GM18907 (cell line): ENCODE measurements at regions not wholly inside any gene's neighbourhood (a gene's known extent, or its start where the extent isn't known, plus 50 kb on each side); places are given as distances from the start of the nearest gene placed in this dataset.

Source experiments
- ATAC-seq: cut with Tn5 transposase; IDR thresholded peaks from one replicate; pipeline ENCODE4 v1.9.1; 2021; ENCODE audit warnings: mild to moderate bottlenecking, moderate library complexity; ENCODE audit not compliant: unreplicated experiment

DNA sequence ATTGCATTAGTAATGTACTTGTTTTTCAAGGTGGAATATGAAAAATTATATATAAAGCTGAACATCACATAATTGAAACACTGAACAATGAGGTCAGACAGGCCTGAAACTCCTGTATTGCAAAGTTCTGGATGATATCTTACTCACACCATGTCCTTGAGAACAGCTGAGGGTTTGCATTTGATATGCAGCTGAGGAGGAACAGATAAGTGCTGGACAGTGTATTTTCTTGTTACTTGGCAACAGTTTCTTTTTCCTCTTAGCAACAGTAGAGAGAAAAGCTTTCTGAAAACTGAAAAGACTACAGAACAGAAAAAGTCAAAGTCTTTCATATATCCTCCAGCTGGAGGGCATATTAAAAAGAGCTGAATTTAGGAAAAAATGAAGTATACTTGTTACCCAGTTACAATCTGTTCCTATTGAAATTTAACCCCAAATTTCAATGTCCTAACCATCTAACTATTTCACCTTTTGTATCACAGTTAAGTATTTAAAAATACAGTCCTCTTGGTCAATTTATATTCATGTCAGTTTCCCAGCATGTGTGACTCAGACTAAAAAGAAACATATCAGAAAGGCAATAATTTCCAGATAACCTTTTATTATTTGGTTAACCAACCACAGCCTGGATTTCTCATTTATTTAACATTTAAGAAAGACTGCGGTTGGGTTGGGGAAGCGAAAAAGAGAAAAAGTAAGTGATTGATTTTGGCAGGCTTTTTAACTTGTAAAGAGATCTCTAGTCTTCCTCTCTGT lies 733.0 kb upstream of the DPPA4 start:
- ATAC-seq, result no peak

DNA sequence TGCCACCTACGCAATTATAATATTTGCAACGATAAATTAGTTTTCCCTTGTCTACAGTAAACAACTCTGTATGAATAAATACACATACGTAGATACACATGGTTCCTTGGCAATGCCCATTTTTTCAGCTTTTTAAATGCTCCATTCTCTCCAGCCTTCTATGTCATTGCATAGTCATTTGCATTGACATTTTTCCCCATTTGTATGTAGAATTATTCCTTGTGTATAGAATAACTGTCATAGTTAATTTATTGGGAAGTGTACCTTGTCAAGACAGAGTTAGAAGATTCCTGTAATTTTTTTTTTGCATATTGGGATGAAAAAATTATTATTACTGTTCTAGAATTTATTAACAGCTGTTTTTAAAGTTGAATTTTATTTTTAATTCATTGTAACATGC lies 736.7 kb upstream of the DPPA4 start:
- ATAC-seq, result no peak

GRCh38 chr3:110077093-110077492 lies 739.7 kb upstream of the DPPA4 start:
- peak; percentile 60 for ATAC-seq

DNA sequence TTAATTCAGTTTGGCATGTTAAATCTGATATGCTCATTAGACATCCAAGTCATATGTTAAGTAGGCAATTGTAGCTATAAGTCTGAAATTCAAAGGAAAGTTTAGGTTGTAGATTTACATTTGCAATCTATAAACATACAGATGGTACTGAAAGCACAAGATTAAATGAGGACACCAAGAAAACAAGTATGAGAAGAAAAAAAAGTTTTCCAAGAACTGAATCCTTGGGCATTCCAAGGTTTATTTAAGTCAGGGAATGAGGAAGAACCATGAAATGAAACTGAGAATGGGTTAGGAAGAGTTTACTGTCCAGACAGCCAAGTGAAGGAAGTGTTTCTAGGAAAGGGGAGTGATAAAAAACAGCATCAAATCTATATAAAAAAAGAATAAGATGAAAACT lies 756.1 kb upstream of the DPPA4 start:
- ATAC-seq, result no peak

- ATAC-seq, result no peak
These were observed 756.6 kb upstream of the DPPA4 start for GRCh38 chr3:110093812-110094401.

GRCh38 chr3:110099711-110100110 lies 762.4 kb upstream of the DPPA4 start:
- ATAC-seq, result no peak

DNA sequence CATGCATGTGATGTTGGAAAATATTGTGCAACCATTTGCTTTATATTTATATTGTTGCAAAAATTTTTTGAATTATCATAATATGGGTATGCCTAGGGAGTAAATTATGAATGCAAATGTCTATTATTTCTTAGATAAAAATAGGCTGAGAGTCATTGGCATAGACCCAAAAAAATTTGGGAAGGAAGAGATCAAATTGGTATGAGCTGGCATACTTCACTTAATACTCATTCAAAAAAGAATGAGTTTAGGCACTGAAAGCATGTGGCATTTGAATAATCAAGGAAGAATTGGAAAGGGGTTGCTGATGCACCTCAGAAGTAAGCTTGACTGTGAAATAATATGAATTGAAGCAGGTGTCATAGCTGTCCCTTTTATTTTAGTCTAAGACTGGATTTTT lies 764.0 kb upstream of the DPPA4 start:
- ATAC-seq, result no peak

DNA sequence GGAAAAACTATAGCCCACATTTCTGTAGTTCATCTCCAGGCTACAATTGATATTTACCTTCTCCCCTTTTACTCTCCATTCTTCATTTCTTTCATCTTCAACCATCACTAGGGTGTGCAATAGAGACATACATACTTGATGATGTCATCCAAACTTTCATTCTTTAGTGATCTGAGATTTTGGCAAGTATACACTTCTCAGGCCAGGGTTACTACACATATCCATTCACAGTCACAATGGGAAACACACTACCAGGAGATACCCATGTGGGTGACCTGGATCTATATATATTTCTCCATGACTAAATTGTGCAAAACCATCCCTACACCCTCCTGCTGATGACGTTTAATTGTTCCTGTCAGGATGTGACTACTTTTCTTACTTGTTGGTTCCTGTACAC lies 769.5 kb upstream of the DPPA4 start:
- no peak for ATAC-seq

DNA sequence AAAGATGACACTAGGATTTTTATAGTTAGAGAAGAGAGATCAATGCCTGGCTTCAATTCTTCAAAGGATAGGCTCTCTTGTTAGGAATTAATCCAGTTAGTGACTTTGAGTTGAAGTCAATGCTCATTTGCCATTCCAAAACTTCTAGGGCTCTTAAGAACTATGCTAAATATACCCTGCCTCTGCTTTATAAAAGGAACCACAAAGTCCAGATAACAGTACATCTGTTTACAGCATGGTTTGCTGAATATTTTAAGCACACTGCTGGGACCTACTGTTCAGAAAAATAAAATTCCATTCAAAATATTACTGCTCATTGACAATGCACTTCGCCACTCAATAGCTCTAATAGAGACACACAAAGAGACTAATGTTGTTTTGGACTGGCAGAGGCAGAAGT lies 786.6 kb upstream of the DPPA4 start:
- ATAC-seq, result no peak

DNA sequence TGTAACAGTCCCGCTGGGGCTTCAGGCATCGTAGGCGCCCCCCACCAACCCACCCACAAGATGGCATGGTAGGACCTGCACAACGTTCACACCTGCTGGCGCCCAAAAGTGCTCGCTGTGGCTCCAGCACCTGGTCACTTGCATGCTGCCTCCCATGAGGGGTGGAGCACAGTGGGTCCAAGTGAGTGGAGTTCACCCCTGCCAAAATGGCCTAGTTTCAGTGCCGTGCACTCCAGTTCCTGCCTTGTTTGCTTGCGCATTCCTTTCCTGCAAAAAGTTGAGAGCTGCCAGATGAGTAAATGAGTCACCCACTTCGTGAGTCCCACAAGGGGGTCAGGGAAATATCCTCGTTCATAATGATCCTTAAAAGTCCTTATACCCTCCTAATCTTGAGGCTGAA lies 788.7 kb upstream of the DPPA4 start:
- ATAC-seq, result no peak

GRCh38 chr3:110133971-110134370 lies 796.6 kb upstream of the DPPA4 start:
- no peak for ATAC-seq

DNA sequence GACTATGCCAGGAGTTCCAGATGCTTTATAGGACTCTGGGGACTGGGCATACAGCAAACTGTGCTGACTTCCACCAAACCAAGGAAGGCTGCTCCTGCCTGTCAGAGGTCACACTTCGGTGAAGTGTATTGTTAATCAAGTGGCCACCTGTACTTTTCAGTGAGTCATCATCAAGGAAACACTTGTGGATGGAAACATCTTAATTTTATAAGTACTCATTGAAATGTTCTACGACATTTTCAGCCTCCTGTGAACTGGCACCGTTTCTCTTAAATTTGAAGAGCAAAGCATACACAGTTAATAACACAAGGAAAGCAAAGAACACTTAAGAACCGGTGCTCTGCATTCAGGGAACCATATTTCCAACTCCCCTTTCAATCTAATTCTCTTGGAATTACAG lies 801.7 kb upstream of the DPPA4 start:
- ATAC-seq, result no peak

DNA sequence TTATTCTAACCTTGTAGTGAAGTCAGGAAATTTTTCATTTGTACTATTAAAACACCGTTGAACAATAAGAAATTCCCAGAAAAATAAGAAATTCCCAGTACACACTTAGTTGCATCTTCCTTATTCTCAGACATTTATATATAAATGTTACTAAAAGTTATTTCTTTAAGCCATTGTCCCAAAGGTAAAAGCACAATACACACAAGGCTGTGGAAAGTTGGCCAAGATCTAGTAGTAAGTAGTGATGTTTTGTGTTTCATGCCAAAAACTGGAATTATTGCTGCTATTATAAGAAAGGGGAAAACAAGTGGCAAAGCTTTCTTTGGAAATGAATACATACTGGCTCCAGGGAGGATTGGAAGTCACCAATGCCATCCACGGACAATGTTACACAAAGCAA lies 802.5 kb upstream of the DPPA4 start:
- ATAC-seq, result no peak

- ATAC-seq, result no peak
These were observed 812.4 kb upstream of the DPPA4 start for GRCh38 chr3:110149763-110150162.

GRCh38 chr3:110157221-110157620 lies 819.9 kb upstream of the DPPA4 start:
- no peak for ATAC-seq

GRCh38 chr3:110164632-110165369 lies 827.5 kb upstream of the DPPA4 start:
- ATAC-seq, result no peak

DNA sequence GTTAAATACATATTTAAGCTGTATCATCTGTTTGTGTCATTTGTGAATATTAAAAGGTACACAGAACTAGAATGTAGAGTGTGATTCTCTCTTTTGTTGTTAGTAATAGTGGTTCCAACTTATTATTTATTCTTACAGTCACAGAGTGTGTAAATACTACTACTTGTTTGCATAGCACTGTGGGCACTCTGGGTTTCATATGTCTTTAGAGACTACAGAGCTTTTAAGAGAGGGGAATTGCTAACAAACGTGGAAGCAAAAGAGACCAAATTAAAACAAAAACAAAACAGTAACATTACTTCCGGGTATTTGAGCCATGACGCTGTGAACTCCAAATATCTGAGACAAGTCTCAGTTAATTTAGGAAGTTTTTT lies 828.0 kb upstream of the DPPA4 start:
- ATAC-seq, result no peak

DNA sequence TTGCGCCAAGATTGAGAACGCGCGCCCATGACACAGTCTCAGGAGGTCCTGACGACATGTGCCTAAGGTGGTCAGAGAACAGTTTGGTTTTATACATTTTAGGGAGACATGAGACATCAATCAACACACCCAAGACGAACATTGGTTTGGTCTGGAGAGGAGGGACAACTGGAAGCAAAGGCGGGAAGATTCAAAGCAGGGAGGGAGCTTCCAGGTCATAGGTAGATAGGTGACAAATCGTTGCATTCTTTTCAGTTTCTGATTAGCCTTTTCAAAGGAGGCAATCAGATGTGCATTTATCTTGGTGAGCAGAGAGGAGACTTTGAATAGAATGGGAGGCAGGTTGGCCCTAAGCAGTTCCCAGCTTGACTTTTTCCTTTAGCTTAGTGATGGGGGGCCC lies 828.4 kb upstream of the DPPA4 start:
- no peak for ATAC-seq

DNA sequence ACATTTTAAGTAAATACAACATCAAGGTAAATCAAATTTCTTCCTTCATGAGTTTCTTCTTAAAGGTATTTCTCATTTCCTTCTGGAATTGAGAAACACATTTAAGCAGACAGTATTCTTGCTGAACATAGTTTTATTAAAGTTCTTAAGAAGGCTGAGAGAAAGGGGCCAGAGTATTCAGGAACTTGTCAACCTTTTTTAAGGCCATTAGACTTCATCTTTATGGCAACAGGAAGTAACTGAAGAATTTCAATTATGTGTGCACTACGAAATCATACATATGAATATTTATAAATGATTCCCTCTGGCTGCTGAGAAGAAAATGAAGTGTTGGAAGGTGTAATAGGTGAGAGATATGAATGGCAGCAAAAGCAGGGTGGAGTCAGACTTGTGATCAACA lies 829.4 kb upstream of the DPPA4 start:
- no peak for ATAC-seq

- ATAC-seq, result no peak
These were observed 837.6 kb upstream of the DPPA4 start for GRCh38 chr3:110174908-110175307.

DNA sequence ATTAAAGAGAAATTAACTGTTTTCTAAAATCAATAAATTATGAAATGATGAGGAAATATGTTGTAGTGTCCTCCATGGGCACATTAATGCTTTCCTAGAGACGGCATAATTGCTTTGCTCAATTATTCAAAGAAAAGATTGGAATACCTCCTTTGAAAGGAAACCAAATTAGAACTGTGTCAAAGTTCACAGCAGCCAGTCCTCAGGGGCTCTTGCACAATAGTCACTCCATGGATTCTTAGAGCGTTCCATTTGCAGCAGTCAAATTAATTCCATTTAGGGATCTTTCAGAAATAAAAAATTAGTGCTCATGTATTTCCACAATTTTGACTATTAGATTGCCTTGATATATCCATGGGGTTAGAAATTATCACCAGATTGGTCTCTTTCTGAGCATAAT lies 841.6 kb upstream of the DPPA4 start:
- ATAC-seq, result no peak

DNA sequence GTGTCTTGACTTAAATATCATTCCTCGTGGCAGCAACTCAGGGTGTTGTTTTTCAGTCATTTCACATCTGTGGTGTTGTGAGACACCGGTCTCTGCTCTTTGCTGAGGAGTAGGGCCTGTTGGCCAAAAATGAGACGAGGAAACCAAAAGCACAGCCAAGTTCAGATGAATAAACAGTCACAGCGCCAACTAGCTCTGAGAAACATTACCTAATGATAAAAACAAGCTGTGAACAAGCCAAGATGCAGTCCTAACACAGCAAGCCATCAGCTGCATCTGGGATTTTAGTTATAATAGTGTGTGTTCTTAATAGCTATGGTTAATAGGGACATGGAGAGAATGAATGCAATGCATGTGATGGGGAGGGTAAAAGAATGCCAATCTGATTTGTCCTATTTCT lies 843.4 kb upstream of the DPPA4 start:
- no peak for ATAC-seq
